ENCODE measurements at regions not wholly inside any gene's neighbourhood (a gene's known extent, or its start where the extent isn't known, plus 50 kb on each side); places are given as distances from the start of the nearest gene placed in this dataset.

DNA sequence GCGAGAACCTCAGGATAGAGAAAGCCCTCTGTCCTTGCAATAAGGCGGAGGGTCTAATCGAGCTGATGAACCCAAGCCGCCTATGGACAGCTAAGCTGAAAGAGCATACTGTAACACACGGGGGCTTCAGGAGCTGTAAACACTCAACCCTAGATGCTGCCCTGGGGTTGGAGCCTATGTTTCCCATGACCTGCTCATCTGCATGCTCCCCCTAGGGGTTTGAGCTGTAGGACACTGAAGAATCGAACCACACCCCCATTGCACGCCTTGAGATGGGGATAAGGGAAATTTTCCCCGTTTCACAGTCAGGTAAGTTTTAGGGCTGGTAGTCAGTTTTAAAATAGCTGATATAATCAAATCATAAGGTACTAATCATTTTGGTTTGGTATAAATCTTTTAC, 675.6 kb upstream of the CDH8 start:
- no peak for TF ChIP-seq POLR2A (IDR thresholded peaks at IDR 0.05)
- no peak for TF ChIP-seq POLR2AphosphoS5 (IDR thresholded peaks at IDR 0.05; ENCODE audit: insufficient read depth in 1 of 2, low read depth in 1 of 2)
- Histone ChIP-seq H3K27me3 (no peaks in the 10 kb centered on the region), H3K9me3 (no peaks in the 10 kb centered on the region), H3K4me1 (no peaks in the 10 kb centered on the region), H3K36me3 (no peaks in the 10 kb centered on the region), H3K4me3 (no peak overlapping the region), H3K27ac (no peak overlapping the region)
- intact Hi-C loops (cut with DNase I): loop anchor here (5.0 kb wide), 1 partner anchor 1009 kb away; no protein-coding TSS in a partner anchor
- DNase-seq (ENCODE audit: extremely low spot score in 2 of 2): no peak

GRCh38 chr16:62709794-62710193, 673.6 kb upstream of the CDH8 start:
- no peaks in the 10 kb centered on the region for H3K36me3 ChIP-seq
- no peaks in the 10 kb centered on the region for H3K9me3 ChIP-seq
- DNase-seq (ENCODE audit: extremely low spot score in 2 of 2): no peak
- H3K27ac ChIP-seq: no peak overlapping the region
- H3K4me3 ChIP-seq: no peak overlapping the region
- intact Hi-C loops (cut with DNase I): loop anchor here (5.0 kb wide), 1 partner anchor 1007 kb away; no protein-coding TSS in a partner anchor
- H3K27me3 ChIP-seq: no peaks in the 10 kb centered on the region
- no peaks in the 10 kb centered on the region for H3K4me1 ChIP-seq
- TF ChIP-seq POLR2A (IDR thresholded peaks at IDR 0.05) (no peak), POLR2AphosphoS5 (IDR thresholded peaks at IDR 0.05; ENCODE audit: insufficient read depth in 1 of 2, low read depth in 1 of 2) (no peak)
- TF ChIP-seq, protein P1, sequence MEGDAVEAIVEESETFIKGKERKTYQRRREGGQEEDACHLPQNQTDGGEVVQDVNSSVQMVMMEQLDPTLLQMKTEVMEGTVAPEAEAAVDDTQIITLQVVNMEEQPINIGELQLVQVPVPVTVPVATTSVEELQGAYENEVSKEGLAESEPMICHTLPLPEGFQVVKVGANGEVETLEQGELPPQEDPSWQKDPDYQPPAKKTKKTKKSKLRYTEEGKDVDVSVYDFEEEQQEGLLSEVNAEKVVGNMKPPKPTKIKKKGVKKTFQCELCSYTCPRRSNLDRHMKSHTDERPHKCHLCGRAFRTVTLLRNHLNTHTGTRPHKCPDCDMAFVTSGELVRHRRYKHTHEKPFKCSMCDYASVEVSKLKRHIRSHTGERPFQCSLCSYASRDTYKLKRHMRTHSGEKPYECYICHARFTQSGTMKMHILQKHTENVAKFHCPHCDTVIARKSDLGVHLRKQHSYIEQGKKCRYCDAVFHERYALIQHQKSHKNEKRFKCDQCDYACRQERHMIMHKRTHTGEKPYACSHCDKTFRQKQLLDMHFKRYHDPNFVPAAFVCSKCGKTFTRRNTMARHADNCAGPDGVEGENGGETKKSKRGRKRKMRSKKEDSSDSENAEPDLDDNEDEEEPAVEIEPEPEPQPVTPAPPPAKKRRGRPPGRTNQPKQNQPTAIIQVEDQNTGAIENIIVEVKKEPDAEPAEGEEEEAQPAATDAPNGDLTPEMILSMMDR (IDR thresholded peaks at IDR 0.05): no peak

GRCh38 chr16:62701426-62701825, 665.2 kb upstream of the CDH8 start:
- H3K4me3 ChIP-seq: no peak overlapping the region
- H3K9me3 ChIP-seq: no peaks in the 10 kb centered on the region
- no peaks in the 10 kb centered on the region for H3K36me3 ChIP-seq
- no peak overlapping the region for H3K27ac ChIP-seq
- intact Hi-C loops (cut with DNase I): no loop called here
- DNase-seq (ENCODE audit: extremely low spot score in 2 of 2): no peak
- H3K27me3 ChIP-seq: no peaks in the 10 kb centered on the region
- TF ChIP-seq POLR2A (IDR thresholded peaks at IDR 0.05) (no peak), POLR2AphosphoS5 (IDR thresholded peaks at IDR 0.05; ENCODE audit: insufficient read depth in 1 of 2, low read depth in 1 of 2) (no peak)
- TF ChIP-seq, protein P1 (IDR thresholded peaks at IDR 0.05): no peak
- no peaks in the 10 kb centered on the region for H3K4me1 ChIP-seq

- TF ChIP-seq POLR2A (IDR thresholded peaks at IDR 0.05) (no peak), POLR2AphosphoS5 (IDR thresholded peaks at IDR 0.05; ENCODE audit: insufficient read depth in 1 of 2, low read depth in 1 of 2) (no peak)
- intact Hi-C loops (cut with DNase I): no loop called here
- H3K4me1 ChIP-seq: no peaks in the 10 kb centered on the region
- H3K36me3 ChIP-seq: no peaks in the 10 kb centered on the region
- DNase-seq (ENCODE audit: extremely low spot score in 2 of 2): no peak
- H3K9me3 ChIP-seq: no peaks in the 10 kb centered on the region
- H3K27ac ChIP-seq: no peak overlapping the region
- no peaks in the 10 kb centered on the region for H3K27me3 ChIP-seq
- H3K4me3 ChIP-seq: no peak overlapping the region
Observed at GRCh38 chr16:62700426-62701294, 664.4 kb upstream of the CDH8 start.

DNA sequence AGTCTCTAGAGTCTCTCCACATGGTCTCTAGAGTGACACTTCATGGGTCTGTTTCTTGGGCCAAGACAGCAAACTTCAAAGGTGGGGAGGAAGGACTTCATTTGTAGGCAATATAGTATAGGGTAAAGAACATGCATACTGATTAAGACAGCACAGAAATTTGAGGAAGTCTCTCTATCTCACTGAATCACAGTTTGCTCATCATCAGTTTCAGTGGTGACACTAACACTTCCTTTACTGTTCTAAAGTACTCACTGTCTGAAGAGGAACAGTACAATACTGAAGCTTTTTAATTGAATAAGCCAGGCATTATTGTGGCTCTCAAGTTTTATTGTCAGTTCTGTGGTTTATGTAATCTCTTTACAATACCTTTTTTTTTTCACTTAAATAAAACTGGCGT, 656.4 kb upstream of the CDH8 start:
- H3K4me1 ChIP-seq: no peaks in the 10 kb centered on the region
- peaks cover 7% of the 10 kb centered on the region for H3K9me3 ChIP-seq
- TF ChIP-seq POLR2AphosphoS5 (IDR thresholded peaks at IDR 0.05; ENCODE audit: insufficient read depth in 1 of 2, low read depth in 1 of 2): no peak
- TF ChIP-seq POLR2A (IDR thresholded peaks at IDR 0.05): no peak
- TF ChIP-seq, protein P1 (IDR thresholded peaks at IDR 0.05): no peak
- H3K27me3 ChIP-seq: no peaks in the 10 kb centered on the region
- intact Hi-C loops (cut with DNase I): no loop called here
- no peak overlapping the region for H3K4me3 ChIP-seq
- DNase-seq (ENCODE audit: extremely low spot score in 2 of 2): no peak
- no peak overlapping the region for H3K27ac ChIP-seq
- no peaks in the 10 kb centered on the region for H3K36me3 ChIP-seq

DNA sequence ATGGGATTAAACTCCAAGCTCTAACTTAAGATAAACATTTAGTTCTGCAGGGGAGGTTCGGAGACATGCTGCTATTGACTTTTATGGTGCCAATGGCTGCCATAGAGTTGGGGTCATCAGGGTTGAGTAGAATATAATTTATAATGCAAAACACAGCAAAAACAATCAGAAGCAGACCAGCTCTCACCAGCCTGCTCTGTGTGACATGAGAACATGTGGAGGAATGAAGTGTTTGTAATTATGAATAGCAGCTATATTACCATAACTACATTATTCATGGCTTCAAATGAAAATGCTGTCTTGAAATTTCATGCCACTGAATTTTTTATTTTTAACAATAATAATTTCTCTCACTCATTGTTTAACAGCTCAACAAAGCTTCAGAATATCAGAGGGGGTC, 645.6 kb upstream of the CDH8 start:
- TF ChIP-seq, protein P1 (IDR thresholded peaks at IDR 0.05): no peak
- TF ChIP-seq POLR2A (IDR thresholded peaks at IDR 0.05) (no peak), POLR2AphosphoS5 (IDR thresholded peaks at IDR 0.05; ENCODE audit: insufficient read depth in 1 of 2, low read depth in 1 of 2) (no peak)
- DNase-seq (ENCODE audit: extremely low spot score in 2 of 2): no peak
- Histone ChIP-seq H3K9me3 (no peaks in the 10 kb centered on the region), H3K4me3 (no peak overlapping the region), H3K27ac (no peak overlapping the region), H3K36me3 (no peaks in the 10 kb centered on the region), H3K27me3 (no peaks in the 10 kb centered on the region), H3K4me1 (no peaks in the 10 kb centered on the region)
- intact Hi-C loops (cut with DNase I): no loop called here

All from vagina (tissue), 2 donors.